GM19397 (cell line): ENCODE measurements at regions not wholly inside any gene's neighbourhood (a gene's known extent, or its start where the extent isn't known, plus 50 kb on each side); places are given as distances from the start of the nearest gene placed in this dataset.

Experiments used
- ATAC-seq: cut with Tn5 transposase; IDR thresholded peaks from one replicate; pipeline ENCODE4 v1.9.1; 2021; ENCODE audit warnings: mild to moderate bottlenecking, moderate library complexity; ENCODE audit not compliant: unreplicated experiment

GRCh38 chr5:107154593-107154992, 516.1 kb downstream of the EFNA5 start:
- no peak for ATAC-seq

- no peak for ATAC-seq
These were observed 517.5 kb downstream of the EFNA5 start for GRCh38 chr5:107153283-107153682.

GRCh38 chr5:107149243-107150005, 521.3 kb downstream of the EFNA5 start:
- peak; percentile 78 for ATAC-seq

- no peak for ATAC-seq
These were observed 523.1 kb downstream of the EFNA5 start for GRCh38 chr5:107147589-107147988.

DNA sequence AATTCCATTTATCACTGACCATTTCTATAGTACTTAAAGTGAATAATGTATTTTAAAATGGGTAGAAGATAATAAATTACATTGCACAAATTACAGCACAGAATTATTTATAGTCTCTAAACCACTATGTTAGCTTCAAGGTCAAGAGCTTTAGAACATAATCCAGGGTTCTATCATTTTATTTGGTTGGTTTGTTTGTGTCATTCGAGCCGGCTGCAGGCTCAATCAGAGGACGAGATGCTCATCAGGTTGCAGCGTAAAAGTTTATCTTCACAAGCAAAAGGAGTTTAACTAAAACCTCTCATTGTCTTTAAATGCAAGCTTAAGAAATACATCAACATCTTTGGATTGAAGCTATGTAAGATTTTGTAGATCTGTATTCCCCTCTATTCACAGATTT, 523.8 kb downstream of the EFNA5 start:
- ATAC-seq: no peak

DNA sequence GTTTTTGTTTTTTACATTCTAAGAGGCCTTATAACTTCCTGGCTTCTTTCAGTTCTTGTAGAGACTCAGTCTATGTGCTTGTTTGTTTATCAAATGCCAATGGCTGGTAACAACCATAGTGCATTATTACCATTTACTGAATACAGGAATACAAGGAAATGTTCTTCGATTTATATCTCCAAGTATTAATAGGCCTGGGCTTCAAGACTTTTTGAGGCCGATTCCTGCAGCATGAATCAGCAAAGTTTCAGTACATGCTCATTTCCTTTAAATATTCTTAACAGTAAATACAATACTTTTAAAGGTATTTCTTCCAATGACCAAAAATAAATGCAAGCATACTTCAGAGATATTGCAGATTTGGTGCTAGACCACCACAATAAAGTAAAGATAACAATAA, 535.3 kb downstream of the EFNA5 start:
- no peak for ATAC-seq

DNA sequence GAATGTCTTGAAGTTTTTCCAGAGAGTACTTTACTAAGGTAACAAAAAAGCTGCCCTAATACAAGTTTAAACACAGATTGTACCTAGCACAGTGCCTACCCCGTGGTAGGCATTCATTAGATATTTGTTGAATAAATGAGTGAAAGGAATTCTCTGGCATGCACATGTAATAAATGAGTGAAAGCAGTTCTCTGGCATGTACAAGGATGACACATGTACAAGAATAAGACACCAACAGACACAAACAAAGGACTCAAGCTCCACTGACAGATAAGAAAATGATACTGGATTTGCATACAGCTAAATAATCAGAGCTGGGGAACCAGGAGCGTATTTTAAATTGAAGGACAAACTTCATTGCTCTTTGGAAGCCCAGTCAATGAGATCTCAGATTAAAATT, 535.8 kb downstream of the EFNA5 start:
- ATAC-seq: no peak

GRCh38 chr5:107129051-107129450, 541.7 kb downstream of the EFNA5 start:
- no peak for ATAC-seq

DNA sequence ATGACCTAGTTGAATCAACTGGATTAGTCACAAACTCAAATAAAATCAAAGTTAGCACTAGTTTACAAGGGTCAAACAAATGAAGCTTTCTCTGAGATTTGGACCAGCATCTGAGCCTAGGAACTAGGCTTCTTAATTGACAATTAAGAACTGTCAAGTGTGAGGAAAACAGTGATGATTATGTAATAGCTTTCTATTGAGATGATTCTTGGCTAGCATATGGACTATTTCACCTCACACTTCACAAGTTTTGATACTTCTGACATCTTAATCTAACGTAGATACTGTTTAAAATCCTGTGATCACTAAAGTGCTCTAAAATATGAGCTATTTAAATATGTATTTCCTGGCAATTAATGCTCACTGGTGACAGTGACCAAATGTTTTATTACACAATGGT, 542.9 kb downstream of the EFNA5 start:
- ATAC-seq: no peak

- ATAC-seq: no peak
These were observed 544.4 kb downstream of the EFNA5 start for GRCh38 chr5:107126341-107126740.

- no peak for ATAC-seq
These were observed 546.4 kb downstream of the EFNA5 start for GRCh38 chr5:107124376-107124775.

DNA sequence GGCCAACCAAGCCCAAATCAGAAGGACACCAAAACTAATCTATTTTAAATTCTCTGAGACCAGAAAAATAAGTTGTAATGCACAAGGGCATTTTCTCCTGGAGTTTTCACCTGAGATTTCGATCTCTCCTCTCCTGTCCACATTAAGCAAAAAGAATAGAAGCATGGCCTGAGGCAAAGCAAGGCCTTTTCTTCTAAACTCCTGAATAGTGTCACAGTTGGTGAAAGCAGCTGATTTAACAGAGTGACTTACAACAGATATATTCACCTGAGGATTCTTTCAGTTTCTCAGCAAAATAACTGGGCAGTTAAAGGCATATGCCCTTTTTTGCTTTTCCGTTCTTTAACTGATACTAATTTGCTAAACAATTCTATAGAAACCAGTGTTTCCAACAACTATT, 547.7 kb downstream of the EFNA5 start:
- no peak for ATAC-seq

GRCh38 chr5:107121793-107122519, 548.8 kb downstream of the EFNA5 start:
- ATAC-seq: no peak

- no peak for ATAC-seq
These were observed 551.1 kb downstream of the EFNA5 start for GRCh38 chr5:107119656-107120055.

DNA sequence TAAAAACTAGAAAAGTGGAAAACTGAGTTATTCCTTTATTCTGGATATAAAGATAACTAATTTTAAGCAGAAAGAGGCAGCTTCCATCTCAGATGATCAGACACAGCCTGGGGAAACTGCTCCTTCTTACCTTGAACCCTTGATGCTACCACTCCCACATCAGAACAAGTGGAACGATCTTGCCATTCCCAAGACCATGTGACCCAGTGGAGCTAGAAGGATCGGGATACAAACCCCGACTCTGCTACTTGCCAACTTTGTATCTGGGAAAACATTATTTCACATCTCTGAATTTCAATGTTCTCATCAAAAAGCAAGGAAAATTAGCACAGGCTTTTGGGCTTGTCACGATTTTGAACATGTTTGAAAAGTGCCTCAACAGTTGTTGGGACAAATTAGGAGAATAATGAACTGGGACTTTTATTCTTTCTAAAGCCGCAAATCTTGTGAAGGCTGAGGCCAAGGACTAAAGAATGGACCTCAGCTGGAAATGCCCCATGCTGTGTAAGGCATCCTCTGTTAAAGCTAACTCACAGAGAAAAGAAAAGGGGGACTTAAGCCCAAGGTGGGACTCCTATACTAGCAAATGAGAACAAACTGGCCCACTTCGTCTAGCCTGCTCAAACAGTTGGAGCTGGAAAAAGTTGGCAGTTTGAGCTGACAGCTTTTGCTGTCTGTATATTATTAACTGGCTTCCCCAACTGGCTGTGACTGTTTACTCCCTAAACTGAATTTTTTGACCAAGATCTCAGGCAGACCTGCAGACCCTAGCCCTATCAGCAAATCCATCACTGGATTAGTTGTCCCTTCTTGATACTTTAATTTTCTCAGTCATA, 552.3 kb downstream of the EFNA5 start:
- no peak for ATAC-seq

GRCh38 chr5:107112216-107112615, 558.5 kb downstream of the EFNA5 start:
- ATAC-seq: no peak

- ATAC-seq: peak; percentile 74
These were observed 566.4 kb downstream of the EFNA5 start for GRCh38 chr5:107104040-107104995.

GRCh38 chr5:107103522-107103921, 567.2 kb downstream of the EFNA5 start:
- no peak for ATAC-seq

- no peak for ATAC-seq
These were observed 570.6 kb downstream of the EFNA5 start for GRCh38 chr5:107100121-107100520.

DNA sequence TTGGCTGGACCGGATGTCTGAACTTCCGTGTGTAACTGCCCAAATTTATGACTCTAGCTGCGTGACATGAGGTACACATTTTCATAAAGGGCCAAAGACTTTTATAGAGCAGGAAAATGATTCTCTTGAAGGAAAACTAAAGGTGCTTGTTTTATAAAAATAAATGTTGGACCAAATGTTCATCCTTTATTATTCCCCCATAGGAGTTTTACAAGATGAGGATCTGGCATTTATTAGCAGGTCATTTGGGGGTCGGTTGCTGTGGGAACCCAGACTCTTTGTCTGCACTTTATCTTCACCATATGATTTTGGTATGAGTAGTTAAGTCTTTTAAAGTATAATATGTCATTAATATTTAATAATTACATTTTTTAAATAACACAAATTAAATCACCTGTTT, 571.2 kb downstream of the EFNA5 start:
- no peak for ATAC-seq
